Mucosa of descending colon (tissue), 3 donors: ENCODE measurements at regions not wholly inside any gene's neighbourhood (a gene's known extent, or its start where the extent isn't known, plus 50 kb on each side); places are given as distances from the start of the nearest gene placed in this dataset.

Experiments
- ATAC-seq: fragments of 200-7000 bp; cut with Tn5 transposase; one replicate; pipeline ENCODE4 v1.9.1; 2020; ENCODE audit warnings: mild to moderate bottlenecking, moderate library complexity
- DNase-seq, 3 donors: peaks; one replicate each; pipeline ENCODE4 v3.0.0-alpha.2; 2020
- H3K36me3 ChIP-seq: fragments of 200-600 bp; one replicate; pipeline ENCODE4 v1.8.0; 2021; ENCODE audit warnings: low read depth, mild to moderate bottlenecking
- H3K4me1 ChIP-seq: fragments of 200-600 bp; one replicate; pipeline ENCODE4 v1.8.0; 2021; ENCODE audit warnings: low read depth, mild to moderate bottlenecking
- H3K4me3 ChIP-seq: fragments of 200-600 bp; one replicate; pipeline ENCODE4 v1.8.0; 2021; ENCODE audit warnings: mild to moderate bottlenecking
- H3K9me3 ChIP-seq: fragments of 200-600 bp; one replicate; pipeline ENCODE4 v1.8.0; 2021; ENCODE audit warnings: mild to moderate bottlenecking
- CTCF ChIP-seq: fragments of 200-600 bp; IDR thresholded peaks from one replicate; pipeline ENCODE4 v1.8.0; 2022; ENCODE audit warnings: antibody characterized with exemption, mild to moderate bottlenecking
- intact Hi-C, 2 donors: fragments of 100-400 bp; cut with DNase I in 1 of 2; cut with micrococcal nuclease in 1 of 2; formaldehyde crosslinking; loops; one replicate each; pipeline versions ENCODE4 v1.11.0 to v1.11.1; 2022; cut with DNase I, micrococcal nuclease
- donor health status: DM: no; HTN: no; CAD: no; lungs with moderate emphysema.
- donor health status: DM: no; HTN: no; CAD: no.
- donor health status: DM: no; HTN: yes; CAD: no.

GRCh38 chr15:53059273-53060043 lies 269.3 kb upstream of the ONECUT1 start:
- ATAC-seq (no peak), DNase-seq (no peak)
- no peak for TF ChIP-seq CTCF
- intact Hi-C loops, result no loop called here
- H3K9me3 ChIP-seq, result no peaks in the 10 kb centered on the region
- H3K4me1 ChIP-seq, result no peaks in the 10 kb centered on the region
- no peak overlapping the region for H3K4me3 ChIP-seq
- H3K36me3 ChIP-seq, result no peaks in the 10 kb centered on the region

GRCh38 chr15:53046153-53046790 lies 256.1 kb upstream of the ONECUT1 start:
- Histone ChIP-seq H3K4me3 (no peak overlapping the region), H3K36me3 (no peaks in the 10 kb centered on the region), H3K9me3 (peaks cover 7% of the 10 kb centered on the region), H3K4me1 (no peaks in the 10 kb centered on the region)
- DNase-seq, result no peak
- no peak for TF ChIP-seq CTCF
- ATAC-seq, result no peak
- intact Hi-C loops, result no loop called here

- H3K4me1 ChIP-seq, result no peaks in the 10 kb centered on the region
- no peaks in the 10 kb centered on the region for H3K9me3 ChIP-seq
- ATAC-seq, result no peak
- no peaks in the 10 kb centered on the region for H3K36me3 ChIP-seq
- intact Hi-C loops, result no loop called here
- no peak overlapping the region for H3K4me3 ChIP-seq
- no peak for TF ChIP-seq CTCF
- DNase-seq, result no peak
Measured at GRCh38 chr15:53038655-53038941, 248.5 kb upstream of the ONECUT1 start.

GRCh38 chr15:53037904-53038654 lies 247.9 kb upstream of the ONECUT1 start:
- ATAC-seq (no peak), DNase-seq (no peak)
- Histone ChIP-seq H3K4me3 (no peak overlapping the region), H3K36me3 (no peaks in the 10 kb centered on the region), H3K4me1 (no peaks in the 10 kb centered on the region), H3K9me3 (no peaks in the 10 kb centered on the region)
- no peak for TF ChIP-seq CTCF
- intact Hi-C loops, result no loop called here

- DNase-seq (no peak), ATAC-seq (no peak)
- H3K9me3 ChIP-seq, result no peaks in the 10 kb centered on the region
- no peaks in the 10 kb centered on the region for H3K4me1 ChIP-seq
- no peak overlapping the region for H3K4me3 ChIP-seq
- no peak for TF ChIP-seq CTCF
- intact Hi-C loops, result no loop called here
- H3K36me3 ChIP-seq, result no peaks in the 10 kb centered on the region
Measured at GRCh38 chr15:53036641-53037040, 246.5 kb upstream of the ONECUT1 start.
